ENCODE measurements at regions not wholly inside any gene's neighbourhood (a gene's known extent, or its start where the extent isn't known, plus 50 kb on each side); places are given as distances from the start of the nearest gene placed in this dataset.

DNA sequence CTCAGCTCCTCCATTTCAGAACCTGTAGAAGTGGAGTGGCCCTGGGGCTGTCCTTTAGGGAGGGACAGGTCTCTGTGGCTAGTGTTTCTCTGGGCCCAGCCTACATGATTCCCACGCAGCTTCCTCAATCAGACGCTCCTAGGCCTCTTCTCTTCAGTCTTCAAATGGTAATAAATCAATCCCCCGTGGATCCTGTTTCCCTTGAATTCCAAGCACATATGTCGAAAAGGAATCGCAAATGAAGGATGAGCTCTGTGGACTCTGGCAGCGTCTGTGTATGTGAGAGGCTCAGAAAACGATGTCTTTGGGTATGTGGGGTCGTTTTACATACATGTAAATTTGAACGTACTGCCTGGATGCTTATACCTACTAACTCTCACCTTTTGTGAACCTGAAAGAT is 98.5 kb upstream of the ST8SIA3 start:
- Histone ChIP-seq H3K9ac (ENCODE audit: low read length) (no peak overlapping the region), H3K4me1 (ENCODE audit: control insufficient read depth, insufficient read depth, low read length) (no peaks in the 10 kb centered on the region), H3K36me3 (ENCODE audit: control insufficient read depth, insufficient read depth, low read length) (no peaks in the 10 kb centered on the region), H3K27me3 (ENCODE audit: control insufficient read depth, insufficient read depth, low read length) (no peaks in the 10 kb centered on the region), H3K27ac (ENCODE audit: low read depth, low read length) (no peak overlapping the region), H3K4me3 (ENCODE audit: low read length) (no peak overlapping the region)

DNA sequence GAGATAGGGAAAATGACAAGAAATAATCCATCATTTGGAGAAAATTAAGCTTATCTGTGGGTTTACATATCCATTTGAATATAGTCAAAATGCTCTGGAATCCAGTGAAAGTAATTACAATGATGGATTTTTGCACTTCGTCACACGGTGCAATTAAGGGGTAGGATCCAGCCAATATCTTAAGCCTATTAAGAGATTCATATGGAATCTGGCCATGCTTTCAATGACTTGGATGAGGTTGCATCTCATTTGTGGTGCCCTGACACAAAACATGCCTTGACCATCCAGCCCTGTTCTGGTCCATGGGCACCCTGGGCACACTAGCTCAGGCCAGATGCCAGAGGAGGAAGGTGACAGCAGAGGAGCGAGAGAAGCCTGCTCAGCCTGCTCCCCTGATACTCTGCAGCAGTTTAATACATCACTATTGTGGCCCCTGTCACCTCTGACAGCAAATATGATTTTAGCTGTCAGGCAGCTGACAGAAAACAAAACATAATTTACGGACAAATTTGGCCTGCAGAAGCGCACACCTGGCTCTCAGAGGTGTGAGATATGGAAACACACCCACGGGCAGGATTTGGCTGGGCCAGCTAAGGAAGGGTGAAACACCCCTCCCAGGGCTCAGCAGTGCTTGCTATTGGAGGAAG is 94.1 kb upstream of the ST8SIA3 start:
- Histone ChIP-seq H3K4me1 (ENCODE audit: control insufficient read depth, insufficient read depth, low read length) (no peaks in the 10 kb centered on the region), H3K27ac (ENCODE audit: low read depth, low read length) (no peak overlapping the region), H3K36me3 (ENCODE audit: control insufficient read depth, insufficient read depth, low read length) (no peaks in the 10 kb centered on the region), H3K9ac (ENCODE audit: low read length) (no peak overlapping the region), H3K4me3 (ENCODE audit: low read length) (no peak overlapping the region), H3K27me3 (ENCODE audit: control insufficient read depth, insufficient read depth, low read length) (no peaks in the 10 kb centered on the region)

DNA sequence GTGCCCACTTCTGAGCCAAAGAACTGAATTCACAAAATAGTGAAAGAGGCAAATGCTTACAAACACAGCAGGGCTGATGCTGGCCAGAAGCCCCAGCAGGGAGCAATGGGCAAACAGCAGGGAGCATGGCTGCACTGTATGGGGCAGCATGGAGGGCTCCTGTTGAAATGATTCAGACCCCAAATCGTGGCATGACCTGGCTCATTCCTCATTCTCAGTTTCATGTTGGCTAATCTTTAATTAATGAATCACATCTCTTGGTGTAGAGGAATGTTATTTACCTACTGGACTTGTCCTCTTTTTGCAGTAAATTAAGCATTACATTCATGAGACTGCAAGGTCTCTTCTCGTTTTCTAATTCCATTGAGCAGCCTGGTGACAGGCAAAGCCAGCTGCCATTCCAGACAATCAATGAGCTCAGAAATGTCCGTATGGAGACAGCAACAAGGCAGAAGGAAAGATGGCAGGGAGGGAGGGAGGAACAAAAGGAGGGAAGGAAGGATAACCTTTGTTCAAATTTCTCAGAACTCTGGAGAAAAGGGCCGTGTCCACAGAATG is 84.9 kb upstream of the ST8SIA3 start:
- no peak overlapping the region for H3K27ac ChIP-seq (ENCODE audit: low read depth, low read length)
- no peaks in the 10 kb centered on the region for H3K27me3 ChIP-seq (ENCODE audit: control insufficient read depth, insufficient read depth, low read length)
- no peak overlapping the region for H3K4me3 ChIP-seq (ENCODE audit: low read length)
- no peaks in the 10 kb centered on the region for H3K36me3 ChIP-seq (ENCODE audit: control insufficient read depth, insufficient read depth, low read length)
- H3K4me1 ChIP-seq (ENCODE audit: control insufficient read depth, insufficient read depth, low read length): no peaks in the 10 kb centered on the region
- H3K9ac ChIP-seq (ENCODE audit: low read length): no peak overlapping the region

DNA sequence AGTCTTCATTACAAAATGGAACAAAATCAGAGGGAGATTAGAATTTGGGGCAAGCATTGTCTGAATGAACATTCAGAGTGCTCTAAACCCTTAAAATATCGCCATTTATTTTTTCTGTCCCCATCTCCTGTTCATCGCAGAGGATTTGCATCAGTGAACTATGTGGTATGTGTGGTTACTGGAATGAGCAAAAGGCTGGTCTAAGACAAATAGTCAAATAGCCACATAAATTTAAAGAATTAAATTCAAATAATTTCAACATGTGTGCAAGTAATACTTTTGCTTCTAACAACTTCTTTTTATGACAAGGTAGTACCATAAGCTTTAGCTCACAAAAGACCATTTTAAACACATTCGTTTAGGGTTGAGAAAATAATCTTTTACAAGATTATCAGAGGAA is 82.6 kb upstream of the ST8SIA3 start:
- Histone ChIP-seq H3K4me1 (ENCODE audit: control insufficient read depth, insufficient read depth, low read length) (no peaks in the 10 kb centered on the region), H3K27me3 (ENCODE audit: control insufficient read depth, insufficient read depth, low read length) (no peaks in the 10 kb centered on the region), H3K4me3 (ENCODE audit: low read length) (no peak overlapping the region), H3K9ac (ENCODE audit: low read length) (no peak overlapping the region), H3K36me3 (ENCODE audit: control insufficient read depth, insufficient read depth, low read length) (no peaks in the 10 kb centered on the region), H3K27ac (ENCODE audit: low read depth, low read length) (no peak overlapping the region)

DNA sequence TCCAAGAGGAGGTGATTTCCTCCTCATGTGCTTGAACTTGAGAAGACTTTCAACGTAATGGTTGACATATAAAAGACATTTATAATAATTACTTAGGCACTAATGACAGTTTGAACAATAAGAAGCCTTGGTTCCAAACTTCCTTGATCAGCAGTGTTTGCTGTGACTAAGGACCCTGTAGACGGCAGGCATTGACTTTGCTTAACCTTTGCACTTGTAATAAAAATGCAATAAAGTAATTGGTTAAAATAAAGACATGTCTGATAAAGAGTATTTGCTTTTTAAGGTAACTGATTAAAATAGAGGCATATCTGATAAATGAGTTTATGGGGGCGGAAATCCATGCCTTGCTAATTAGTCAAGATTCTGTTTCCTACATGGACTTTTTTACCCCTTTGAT is 82.2 kb upstream of the ST8SIA3 start:
- Histone ChIP-seq H3K27ac (ENCODE audit: low read depth, low read length) (no peak overlapping the region), H3K4me1 (ENCODE audit: control insufficient read depth, insufficient read depth, low read length) (no peaks in the 10 kb centered on the region)

DNA sequence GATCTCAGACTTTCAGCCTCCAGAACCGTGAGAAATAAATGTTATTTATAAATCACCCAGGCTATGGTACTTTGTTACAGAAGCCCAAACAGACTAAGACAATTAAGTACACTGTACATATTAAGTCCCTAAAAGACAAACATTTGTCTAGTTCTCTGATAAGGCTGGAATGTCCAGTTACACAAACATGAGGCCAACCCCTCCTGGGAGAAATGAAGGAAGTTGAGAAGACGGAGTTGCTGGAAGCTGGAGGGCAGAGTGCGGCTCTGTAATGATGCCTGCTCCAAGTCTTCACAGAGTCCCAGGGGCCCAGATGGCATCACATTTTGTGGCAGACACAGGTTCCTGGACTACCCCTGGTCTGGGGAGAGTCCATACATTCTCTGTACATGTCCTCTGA is 79.2 kb upstream of the ST8SIA3 start:
- Histone ChIP-seq H3K9ac (ENCODE audit: low read length) (no peak overlapping the region), H3K27ac (ENCODE audit: low read depth, low read length) (no peak overlapping the region), H3K27me3 (ENCODE audit: control insufficient read depth, insufficient read depth, low read length) (no peaks in the 10 kb centered on the region), H3K36me3 (ENCODE audit: control insufficient read depth, insufficient read depth, low read length) (no peaks in the 10 kb centered on the region), H3K4me3 (ENCODE audit: low read length) (no peak overlapping the region), H3K4me1 (ENCODE audit: control insufficient read depth, insufficient read depth, low read length) (no peaks in the 10 kb centered on the region)

More for the DNA sequence above, 82.2 kb upstream of the ST8SIA3 start:
- Histone ChIP-seq H3K9ac (ENCODE audit: low read length) (no peak overlapping the region), H3K36me3 (ENCODE audit: control insufficient read depth, insufficient read depth, low read length) (no peaks in the 10 kb centered on the region), H3K27me3 (ENCODE audit: control insufficient read depth, insufficient read depth, low read length) (no peaks in the 10 kb centered on the region), H3K4me3 (ENCODE audit: low read length) (no peak overlapping the region)

DNA sequence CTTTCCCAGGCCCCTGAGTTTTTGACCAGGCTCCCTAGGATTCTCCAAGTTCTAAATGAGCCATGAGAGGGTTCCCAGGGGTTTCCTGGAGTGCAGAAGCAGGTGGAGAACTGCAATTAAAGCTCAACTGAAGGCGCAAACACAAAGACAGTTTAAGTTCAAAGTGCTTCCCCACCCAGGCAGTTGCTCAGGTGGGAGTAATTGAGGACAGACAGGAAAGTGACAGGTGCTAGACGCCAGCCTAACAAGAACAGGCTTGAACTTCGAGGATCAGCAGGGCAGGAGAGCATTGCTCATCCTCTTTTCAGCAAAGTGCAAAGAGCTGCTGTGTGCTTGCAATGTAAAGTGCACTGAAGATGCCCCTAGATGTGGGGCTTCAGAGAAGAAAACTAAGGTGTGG is 77.2 kb upstream of the ST8SIA3 start:
- no peak overlapping the region for H3K4me3 ChIP-seq (ENCODE audit: low read length)
- no peaks in the 10 kb centered on the region for H3K27me3 ChIP-seq (ENCODE audit: control insufficient read depth, insufficient read depth, low read length)
- no peaks in the 10 kb centered on the region for H3K4me1 ChIP-seq (ENCODE audit: control insufficient read depth, insufficient read depth, low read length)
- H3K36me3 ChIP-seq (ENCODE audit: control insufficient read depth, insufficient read depth, low read length): no peaks in the 10 kb centered on the region
- H3K27ac ChIP-seq (ENCODE audit: low read depth, low read length): no peak overlapping the region
- no peak overlapping the region for H3K9ac ChIP-seq (ENCODE audit: low read length)

DNA sequence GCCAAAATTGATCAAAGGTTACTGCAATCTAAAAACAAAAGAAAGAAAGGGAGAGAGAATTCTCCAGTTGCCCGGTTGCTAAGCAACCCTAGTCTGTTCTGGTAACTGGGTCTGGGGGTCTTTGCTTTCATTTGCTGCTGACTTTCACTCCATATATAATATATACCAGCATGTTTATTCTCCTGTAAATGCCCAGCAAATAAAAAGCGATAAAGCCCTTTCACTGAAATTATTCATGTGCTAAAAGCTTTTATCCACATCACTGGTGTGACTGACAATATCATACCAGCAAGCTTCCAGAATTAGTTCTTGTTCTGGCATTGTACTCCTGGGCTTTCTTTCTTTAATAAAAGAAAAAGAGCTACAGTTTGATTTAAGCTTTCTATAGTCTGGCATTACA is 75.5 kb upstream of the ST8SIA3 start:
- Histone ChIP-seq H3K4me3 (ENCODE audit: low read length) (no peak overlapping the region), H3K9ac (ENCODE audit: low read length) (no peak overlapping the region), H3K27me3 (ENCODE audit: control insufficient read depth, insufficient read depth, low read length) (no peaks in the 10 kb centered on the region), H3K27ac (ENCODE audit: low read depth, low read length) (no peak overlapping the region), H3K36me3 (ENCODE audit: control insufficient read depth, insufficient read depth, low read length) (no peaks in the 10 kb centered on the region), H3K4me1 (ENCODE audit: control insufficient read depth, insufficient read depth, low read length) (no peaks in the 10 kb centered on the region)

DNA sequence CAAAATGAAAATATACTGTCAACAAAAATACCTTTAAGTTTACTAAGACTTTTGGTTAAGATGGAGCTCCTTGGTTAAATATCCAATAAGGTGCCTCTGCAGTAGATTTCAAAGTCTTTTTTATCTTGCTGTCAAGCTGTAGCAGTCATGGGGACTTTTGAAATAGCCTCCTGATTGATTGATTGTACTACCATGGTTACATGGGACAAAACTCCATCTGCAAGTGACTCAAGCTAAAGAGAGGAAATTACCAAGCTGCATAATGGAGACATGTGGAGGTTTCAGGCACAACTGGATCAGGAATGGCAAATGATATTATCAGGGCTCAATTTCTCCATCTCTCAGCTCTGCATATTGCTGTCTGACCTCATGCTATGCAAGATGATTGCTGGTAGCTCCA is 73.4 kb upstream of the ST8SIA3 start:
- no peaks in the 10 kb centered on the region for H3K36me3 ChIP-seq (ENCODE audit: control insufficient read depth, insufficient read depth, low read length)
- no peaks in the 10 kb centered on the region for H3K27me3 ChIP-seq (ENCODE audit: control insufficient read depth, insufficient read depth, low read length)
- no peak overlapping the region for H3K4me3 ChIP-seq (ENCODE audit: low read length)
- no peaks in the 10 kb centered on the region for H3K4me1 ChIP-seq (ENCODE audit: control insufficient read depth, insufficient read depth, low read length)
- no peak overlapping the region for H3K27ac ChIP-seq (ENCODE audit: low read depth, low read length)
- H3K9ac ChIP-seq (ENCODE audit: low read length): no peak overlapping the region

DNA sequence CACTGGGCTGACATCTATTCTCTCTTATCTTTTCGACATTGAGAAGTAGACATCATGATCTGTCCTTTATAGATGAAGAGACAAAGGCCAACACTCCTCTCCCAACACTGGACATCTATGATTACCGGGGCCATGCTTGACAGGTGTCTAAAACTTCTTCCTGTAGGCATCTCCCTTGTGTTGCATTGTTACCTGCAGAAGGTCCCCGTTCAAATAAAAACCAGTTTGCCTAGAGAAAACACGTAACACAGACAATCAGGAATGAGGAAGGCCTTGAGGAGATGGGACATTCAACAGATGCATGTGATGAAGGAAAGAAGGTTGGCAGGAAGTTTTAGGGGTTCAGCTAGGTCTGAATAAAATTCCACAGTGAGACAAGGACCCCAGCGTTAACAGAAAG is 70.8 kb upstream of the ST8SIA3 start:
- Histone ChIP-seq H3K27me3 (ENCODE audit: control insufficient read depth, insufficient read depth, low read length) (no peaks in the 10 kb centered on the region), H3K36me3 (ENCODE audit: control insufficient read depth, insufficient read depth, low read length) (no peaks in the 10 kb centered on the region)

DNA sequence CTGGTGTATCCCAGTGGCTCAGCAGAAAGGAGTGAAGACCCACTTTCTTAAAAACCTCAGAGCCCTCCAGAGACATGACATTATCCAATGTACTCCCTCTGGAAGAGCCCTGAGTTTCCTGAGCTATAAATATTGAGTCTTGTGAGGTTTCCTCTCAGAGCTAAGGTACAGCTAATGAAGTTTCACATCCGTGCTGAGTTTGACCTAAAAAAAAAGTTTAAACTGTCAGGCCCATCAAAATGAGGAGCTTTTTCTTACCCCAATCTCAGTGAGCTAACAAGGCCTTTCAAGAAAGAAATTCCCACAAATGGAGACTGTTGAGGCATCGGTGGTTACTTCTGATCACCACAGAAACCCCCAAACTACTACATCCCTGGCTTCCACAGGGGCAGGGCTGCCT is 65.4 kb upstream of the ST8SIA3 start:
- H3K36me3 ChIP-seq (ENCODE audit: control insufficient read depth, insufficient read depth, low read length): no peaks in the 10 kb centered on the region
- no peak overlapping the region for H3K27ac ChIP-seq (ENCODE audit: low read depth, low read length)
- no peaks in the 10 kb centered on the region for H3K27me3 ChIP-seq (ENCODE audit: control insufficient read depth, insufficient read depth, low read length)
- no peaks in the 10 kb centered on the region for H3K4me1 ChIP-seq (ENCODE audit: control insufficient read depth, insufficient read depth, low read length)
- no peak overlapping the region for H3K4me3 ChIP-seq (ENCODE audit: low read length)
- H3K9ac ChIP-seq (ENCODE audit: low read length): no peak overlapping the region

More for the DNA sequence above, 70.8 kb upstream of the ST8SIA3 start:
- H3K9ac ChIP-seq (ENCODE audit: low read length): no peak overlapping the region
- no peak overlapping the region for H3K27ac ChIP-seq (ENCODE audit: low read depth, low read length)
- no peaks in the 10 kb centered on the region for H3K4me1 ChIP-seq (ENCODE audit: control insufficient read depth, insufficient read depth, low read length)
- no peak overlapping the region for H3K4me3 ChIP-seq (ENCODE audit: low read length)

DNA sequence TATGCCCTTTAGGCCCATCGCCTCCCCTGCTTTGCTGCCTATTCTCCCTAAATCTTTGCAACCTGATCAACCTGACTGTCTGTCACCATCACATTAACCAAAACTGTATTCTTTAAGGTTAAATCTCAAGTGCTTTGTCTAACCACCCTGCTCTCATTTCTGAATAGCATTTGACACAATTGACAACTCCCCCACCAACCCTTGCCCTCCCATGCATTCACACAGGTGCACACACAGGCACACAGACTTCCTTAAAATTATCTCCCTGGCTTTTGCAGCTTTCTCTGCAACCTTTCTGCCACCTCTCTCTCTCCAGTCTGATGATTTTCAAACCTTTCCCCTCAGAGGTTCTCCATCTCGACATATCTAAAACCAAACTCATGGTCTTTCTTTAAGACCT is 64.6 kb upstream of the ST8SIA3 start:
- H3K27me3 ChIP-seq (ENCODE audit: control insufficient read depth, insufficient read depth, low read length): no peaks in the 10 kb centered on the region
- no peak overlapping the region for H3K9ac ChIP-seq (ENCODE audit: low read length)
- H3K4me3 ChIP-seq (ENCODE audit: low read length): no peak overlapping the region
- H3K27ac ChIP-seq (ENCODE audit: low read depth, low read length): no peak overlapping the region
- H3K36me3 ChIP-seq (ENCODE audit: control insufficient read depth, insufficient read depth, low read length): no peaks in the 10 kb centered on the region
- H3K4me1 ChIP-seq (ENCODE audit: control insufficient read depth, insufficient read depth, low read length): no peaks in the 10 kb centered on the region

DNA sequence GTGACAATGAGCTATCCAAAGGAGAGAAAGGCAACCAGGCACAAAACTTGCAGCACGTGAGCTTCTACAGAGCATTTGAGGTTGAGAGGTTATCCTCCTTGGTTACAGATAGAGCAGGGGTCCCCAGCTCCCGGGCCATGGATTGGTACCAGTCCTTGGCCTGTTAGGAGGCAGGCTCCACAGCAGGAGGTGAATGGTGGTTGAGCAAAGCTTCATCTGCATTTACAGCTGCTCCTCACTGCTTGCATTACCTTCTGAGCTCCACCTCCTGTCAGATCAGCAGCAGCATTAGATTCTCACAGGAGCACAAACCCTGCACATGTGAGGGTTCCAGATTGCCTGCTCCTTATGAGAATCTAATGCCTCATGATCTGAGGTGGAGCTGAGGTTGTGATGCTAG is 57.8 kb upstream of the ST8SIA3 start:
- Histone ChIP-seq H3K27ac (ENCODE audit: low read depth, low read length) (no peak overlapping the region), H3K27me3 (ENCODE audit: control insufficient read depth, insufficient read depth, low read length) (no peaks in the 10 kb centered on the region), H3K36me3 (ENCODE audit: control insufficient read depth, insufficient read depth, low read length) (no peaks in the 10 kb centered on the region), H3K4me3 (ENCODE audit: low read length) (no peak overlapping the region), H3K4me1 (ENCODE audit: control insufficient read depth, insufficient read depth, low read length) (no peaks in the 10 kb centered on the region), H3K9ac (ENCODE audit: low read length) (no peak overlapping the region)

Measured in rectal smooth muscle tissue (tissue), 1 donor.